Loucy (cell line): ENCODE measurements at regions not wholly inside any gene's neighbourhood (a gene's known extent, or its start where the extent isn't known, plus 50 kb on each side); places are given as distances from the start of the nearest gene placed in this dataset.

ENCODE experiments used
- H2AFZ ChIP-seq: fragments of 200-600 bp; sonication (generic); 2 replicates; pipeline ENCODE4 v1.6.0; 2016; ENCODE audit warnings: antibody characterized with exemption, mild to moderate bottlenecking, low read length, moderate library complexity
- H3F3A ChIP-seq: fragments of 200-600 bp; 2 replicates; pipeline ENCODE4 v1.6.0; 2016; ENCODE audit warnings: antibody characterized with exemption, low read depth, mild to moderate bottlenecking
- H3K27me3 ChIP-seq: fragments of 200-600 bp; sonication (generic); 2 replicates; pipeline ENCODE4 v1.6.1; 2014; ENCODE audit warnings: low read length, mild to moderate bottlenecking; ENCODE audit not compliant: insufficient read depth, poor library complexity, severe bottlenecking
- H3K36me3 ChIP-seq: fragments of 200-600 bp; sonication (generic); 2 replicates; pipeline ENCODE4 v1.6.1; 2016; ENCODE audit warnings: low read length; ENCODE audit not compliant: insufficient read depth
- H3K4me1 ChIP-seq: fragments of 200-600 bp; sonication (generic); 2 replicates; pipeline ENCODE4 v1.5.1; 2014; ENCODE audit warnings: low read length, mild to moderate bottlenecking; ENCODE audit not compliant: insufficient read depth, poor library complexity, severe bottlenecking
- H3K4me2 ChIP-seq: fragments of 200-600 bp; sonication (generic); 2 replicates; pipeline ENCODE4 v1.6.0; 2014; ENCODE audit warnings: antibody characterized with exemption, low read length, low read depth, mild to moderate bottlenecking; ENCODE audit not compliant: poor library complexity, severe bottlenecking
- H3K4me3 ChIP-seq: fragments of 200-600 bp; sonication (generic); 2 replicates; pipeline ENCODE4 v1.5.1; 2014; ENCODE audit warnings: low read length, mild to moderate bottlenecking, mixed read lengths; ENCODE audit not compliant: poor library complexity, severe bottlenecking
- H3K79me2 ChIP-seq: fragments of 200-600 bp; sonication (generic); 2 replicates; pipeline ENCODE4 v1.6.1; 2014; ENCODE audit warnings: low read length; ENCODE audit not compliant: insufficient read depth
- H3K9ac ChIP-seq: fragments of 200-600 bp; sonication (generic); 2 replicates; pipeline ENCODE4 v1.6.0; 2014; ENCODE audit warnings: mild to moderate bottlenecking, low read depth, low read length, moderate library complexity; ENCODE audit not compliant: poor library complexity, severe bottlenecking
- H3K9me2 ChIP-seq: fragments of 200-600 bp; sonication (generic); replicated peaks from 2 replicates; pipeline ENCODE4 v1.6.1; 2016; ENCODE audit warnings: low read depth, low read length, mixed read lengths
- H3K9me3 ChIP-seq: fragments of 200-600 bp; sonication (generic); 2 replicates; pipeline ENCODE4 v1.6.1; 2014; ENCODE audit warnings: mild to moderate bottlenecking, antibody characterized with exemption, low read length, low read depth; ENCODE audit not compliant: insufficient read depth
- H4K20me1 ChIP-seq: fragments of 200-600 bp; sonication (generic); 2 replicates; pipeline ENCODE4 v1.6.0; 2014; ENCODE audit warnings: antibody characterized with exemption, low read length, mild to moderate bottlenecking; ENCODE audit not compliant: insufficient read depth, poor library complexity, severe bottlenecking
- CTCF ChIP-seq: fragments of 200-600 bp; sonication (generic); conservative IDR thresholded peaks from 2 replicates; pipeline ENCODE4 v1.5.1; 2014; ENCODE audit warnings: mild to moderate bottlenecking, antibody characterized with exemption, low read length
- EZH2phosphoT487 ChIP-seq: fragments of 200-600 bp; IDR thresholded peaks from 2 replicates; pipeline ENCODE4 v1.6.1; 2018; ENCODE audit warnings: antibody characterized with exemption, mild to moderate bottlenecking, moderate library complexity, borderline replicate concordance

GRCh38 chr9:90965226-90966030 is 163.8 kb downstream of the SYK start:
- no peak overlapping the region for H3K9ac ChIP-seq
- no peak overlapping the region for H3K4me2 ChIP-seq
- no peaks in the 10 kb centered on the region for H3K27me3 ChIP-seq
- TF ChIP-seq EZH2phosphoT487 (no peak), CTCF (no peak)
- no peaks in the 10 kb centered on the region for H3K9me2 ChIP-seq
- no peaks in the 10 kb centered on the region for H3K4me1 ChIP-seq
- no peaks in the 10 kb centered on the region for H3K79me2 ChIP-seq
- no peaks in the 10 kb centered on the region for H3K9me3 ChIP-seq
- H4K20me1 ChIP-seq: no peaks in the 10 kb centered on the region
- H3F3A ChIP-seq: no peaks in the 10 kb centered on the region
- H2AFZ ChIP-seq: no peak overlapping the region
- no peaks in the 10 kb centered on the region for H3K36me3 ChIP-seq
- H3K4me3 ChIP-seq: no peak overlapping the region

- Histone ChIP-seq H3K4me2 (no peak overlapping the region), H3K4me3 (no peak overlapping the region), H2AFZ (no peak overlapping the region), H3K27me3 (no peaks in the 10 kb centered on the region), H4K20me1 (no peaks in the 10 kb centered on the region), H3F3A (no peaks in the 10 kb centered on the region), H3K36me3 (no peaks in the 10 kb centered on the region), H3K9ac (no peak overlapping the region), H3K79me2 (no peaks in the 10 kb centered on the region), H3K9me2 (no peaks in the 10 kb centered on the region), H3K9me3 (no peaks in the 10 kb centered on the region), H3K4me1 (no peaks in the 10 kb centered on the region)
- TF ChIP-seq CTCF (no peak), EZH2phosphoT487 (no peak)
These were observed 164.3 kb downstream of the SYK start for GRCh38 chr9:90966031-90966290.

- Histone ChIP-seq H3K9me3 (no peaks in the 10 kb centered on the region), H3K4me1 (no peaks in the 10 kb centered on the region), H3K27me3 (no peaks in the 10 kb centered on the region), H4K20me1 (no peaks in the 10 kb centered on the region), H2AFZ (no peak overlapping the region), H3K9me2 (no peaks in the 10 kb centered on the region), H3K79me2 (no peaks in the 10 kb centered on the region), H3K36me3 (no peaks in the 10 kb centered on the region), H3K4me3 (no peak overlapping the region), H3K4me2 (no peak overlapping the region), H3F3A (no peaks in the 10 kb centered on the region), H3K9ac (no peak overlapping the region)
- TF ChIP-seq CTCF: no peak
- TF ChIP-seq EZH2phosphoT487: no peak
These were observed 165.0 kb downstream of the SYK start for GRCh38 chr9:90966480-90967144.
